ENCODE measurements at regions not wholly inside any gene's neighbourhood (a gene's known extent, or its start where the extent isn't known, plus 50 kb on each side); places are given as distances from the start of the nearest gene placed in this dataset.

DNA sequence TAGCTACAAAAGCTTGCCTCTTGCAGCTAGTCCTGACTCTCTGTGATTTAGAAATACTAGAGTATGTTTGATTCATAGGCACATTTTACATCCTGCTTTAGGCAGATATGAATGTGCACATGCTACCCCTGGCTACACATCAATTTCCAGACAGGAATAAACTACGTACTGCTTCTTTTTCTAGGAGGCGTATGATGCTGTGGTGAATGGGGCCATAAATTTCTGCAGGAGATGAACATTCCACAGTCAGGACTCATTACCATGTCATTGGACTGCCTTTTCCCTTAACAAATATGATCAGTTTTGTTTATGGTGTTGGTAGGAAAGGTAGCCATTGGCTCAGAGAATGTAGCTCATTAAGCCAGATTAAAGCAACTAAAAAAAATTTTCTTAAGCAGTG, 50.1 kb upstream of the IFRD1 start:
- TF ChIP-seq, protein P1, sequence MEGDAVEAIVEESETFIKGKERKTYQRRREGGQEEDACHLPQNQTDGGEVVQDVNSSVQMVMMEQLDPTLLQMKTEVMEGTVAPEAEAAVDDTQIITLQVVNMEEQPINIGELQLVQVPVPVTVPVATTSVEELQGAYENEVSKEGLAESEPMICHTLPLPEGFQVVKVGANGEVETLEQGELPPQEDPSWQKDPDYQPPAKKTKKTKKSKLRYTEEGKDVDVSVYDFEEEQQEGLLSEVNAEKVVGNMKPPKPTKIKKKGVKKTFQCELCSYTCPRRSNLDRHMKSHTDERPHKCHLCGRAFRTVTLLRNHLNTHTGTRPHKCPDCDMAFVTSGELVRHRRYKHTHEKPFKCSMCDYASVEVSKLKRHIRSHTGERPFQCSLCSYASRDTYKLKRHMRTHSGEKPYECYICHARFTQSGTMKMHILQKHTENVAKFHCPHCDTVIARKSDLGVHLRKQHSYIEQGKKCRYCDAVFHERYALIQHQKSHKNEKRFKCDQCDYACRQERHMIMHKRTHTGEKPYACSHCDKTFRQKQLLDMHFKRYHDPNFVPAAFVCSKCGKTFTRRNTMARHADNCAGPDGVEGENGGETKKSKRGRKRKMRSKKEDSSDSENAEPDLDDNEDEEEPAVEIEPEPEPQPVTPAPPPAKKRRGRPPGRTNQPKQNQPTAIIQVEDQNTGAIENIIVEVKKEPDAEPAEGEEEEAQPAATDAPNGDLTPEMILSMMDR (IDR thresholded peaks at IDR 0.05) = no peak
- TF ChIP-seq POLR2A (IDR thresholded peaks at IDR 0.05) = no peak

All from vagina (tissue), 2 donors.